RWPE2 (cell line): ENCODE measurements at regions not wholly inside any gene's neighbourhood (a gene's known extent, or its start where the extent isn't known, plus 50 kb on each side); places are given as distances from the start of the nearest gene placed in this dataset.

ENCODE experiments used
- ATAC-seq: fragments of 200-7000 bp; cut with Tn5 transposase; 3 replicates; pipeline ENCODE4 v1.9.1; 2021; ENCODE audit warnings: low read depth
- DNase-seq: peaks from one replicate; pipeline ENCODE4 v3.0.0-alpha.2; 2020; ENCODE audit warnings: low spot score
- H3K27ac ChIP-seq: fragments of 450-650 bp; 2 replicates; pipeline ENCODE4 v1.5.1; 2017; ENCODE audit warnings: mild to moderate bottlenecking; ENCODE audit not compliant: poor library complexity, severe bottlenecking
- H3K27me3 ChIP-seq: fragments of 250-450 bp; sonication (Bioruptor Pico); 2 replicates; pipeline ENCODE4 v1.5.1; 2021; ENCODE audit warnings: mild to moderate bottlenecking, moderate library complexity; ENCODE audit not compliant: insufficient read depth, poor library complexity, severe bottlenecking
- H3K36me3 ChIP-seq: fragments of 250-450 bp; sonication (Bioruptor Pico); 2 replicates; pipeline ENCODE4 v1.5.1; 2020; ENCODE audit warnings: low read depth, mild to moderate bottlenecking, moderate library complexity
- H3K4me1 ChIP-seq: fragments of 250-450 bp; sonication (Bioruptor Pico); 2 replicates; pipeline ENCODE4 v1.5.1; 2021; ENCODE audit warnings: mild to moderate bottlenecking, moderate library complexity; ENCODE audit not compliant: insufficient read depth, poor library complexity, severe bottlenecking
- H3K4me3 ChIP-seq: fragments of 250-450 bp; sonication (Bioruptor Pico); 2 replicates; pipeline ENCODE4 v1.5.1; 2021; ENCODE audit warnings: mild to moderate bottlenecking, moderate library complexity; ENCODE audit not compliant: severe bottlenecking
- H3K9me3 ChIP-seq: fragments of 250-450 bp; sonication (Bioruptor Pico); 2 replicates; pipeline ENCODE4 v1.5.1; 2021; ENCODE audit warnings: mild to moderate bottlenecking, moderate library complexity; ENCODE audit not compliant: severe bottlenecking
- TF ChIP-seq, protein P1 (sequence below): fragments of 450-650 bp; IDR thresholded peaks from one replicate; pipeline ENCODE4 v1.5.1; 2017; ENCODE audit warnings: mild to moderate bottlenecking, moderate library complexity; ENCODE audit not compliant: poor library complexity, severe bottlenecking

DNA sequence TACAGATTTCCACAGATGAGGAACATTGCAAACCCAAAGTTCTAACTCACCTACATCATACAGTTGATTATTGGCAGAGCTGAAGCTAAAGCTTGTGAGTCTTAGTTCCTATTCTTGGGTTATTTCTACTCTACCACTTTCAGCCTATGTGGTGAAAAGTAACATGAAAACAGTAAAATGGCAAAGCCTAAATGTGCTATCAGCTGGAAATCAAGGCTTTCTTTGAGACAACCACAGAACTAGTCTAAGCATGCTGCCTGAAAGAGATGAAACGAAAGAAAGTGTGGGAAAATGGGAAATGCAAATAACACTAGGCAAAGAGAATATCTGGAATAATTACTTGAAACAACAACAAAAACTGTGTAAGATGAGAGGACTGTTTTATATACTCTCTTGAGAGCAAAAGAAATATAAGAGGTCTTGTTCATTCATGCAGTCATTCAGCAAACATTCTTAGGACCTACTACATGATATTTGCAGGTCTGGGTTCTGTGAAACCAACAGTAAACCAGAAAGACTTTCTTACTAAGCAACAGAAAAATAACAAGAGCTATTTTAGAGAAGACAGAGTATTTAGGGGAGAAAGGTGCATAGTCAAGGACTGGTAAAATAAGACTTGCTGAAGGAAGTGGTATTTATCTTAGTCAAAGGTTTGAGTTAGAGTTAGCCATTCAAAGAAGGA lies 437.1 kb downstream of the HTR7 start:
- no peak for ATAC-seq

DNA sequence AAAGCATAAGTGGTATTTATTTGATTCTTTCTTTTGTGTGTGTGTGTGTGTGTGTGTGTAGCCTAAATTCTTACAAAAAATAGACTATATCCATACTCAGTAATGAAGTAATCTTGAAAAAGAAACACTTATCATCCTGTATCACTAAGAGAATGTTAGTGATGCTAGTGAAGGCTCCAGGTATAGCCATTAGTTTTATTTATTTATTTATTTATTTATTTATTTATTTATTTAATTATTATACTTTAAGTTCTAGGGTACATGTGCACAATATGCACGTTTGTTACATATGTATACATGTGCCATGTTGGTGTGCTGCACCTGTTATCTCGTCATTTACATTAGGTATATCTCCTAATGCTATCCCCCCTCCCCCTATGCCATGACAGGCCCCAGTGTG lies 436.0 kb downstream of the HTR7 start:
- H3K4me1 ChIP-seq: peaks cover 40% of the 10 kb centered on the region
- TF ChIP-seq, protein P1, sequence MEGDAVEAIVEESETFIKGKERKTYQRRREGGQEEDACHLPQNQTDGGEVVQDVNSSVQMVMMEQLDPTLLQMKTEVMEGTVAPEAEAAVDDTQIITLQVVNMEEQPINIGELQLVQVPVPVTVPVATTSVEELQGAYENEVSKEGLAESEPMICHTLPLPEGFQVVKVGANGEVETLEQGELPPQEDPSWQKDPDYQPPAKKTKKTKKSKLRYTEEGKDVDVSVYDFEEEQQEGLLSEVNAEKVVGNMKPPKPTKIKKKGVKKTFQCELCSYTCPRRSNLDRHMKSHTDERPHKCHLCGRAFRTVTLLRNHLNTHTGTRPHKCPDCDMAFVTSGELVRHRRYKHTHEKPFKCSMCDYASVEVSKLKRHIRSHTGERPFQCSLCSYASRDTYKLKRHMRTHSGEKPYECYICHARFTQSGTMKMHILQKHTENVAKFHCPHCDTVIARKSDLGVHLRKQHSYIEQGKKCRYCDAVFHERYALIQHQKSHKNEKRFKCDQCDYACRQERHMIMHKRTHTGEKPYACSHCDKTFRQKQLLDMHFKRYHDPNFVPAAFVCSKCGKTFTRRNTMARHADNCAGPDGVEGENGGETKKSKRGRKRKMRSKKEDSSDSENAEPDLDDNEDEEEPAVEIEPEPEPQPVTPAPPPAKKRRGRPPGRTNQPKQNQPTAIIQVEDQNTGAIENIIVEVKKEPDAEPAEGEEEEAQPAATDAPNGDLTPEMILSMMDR: no peak
- H3K27ac ChIP-seq: no peak overlapping the region
- H3K36me3 ChIP-seq: no peaks in the 10 kb centered on the region
- H3K9me3 ChIP-seq: no peaks in the 10 kb centered on the region
- H3K27me3 ChIP-seq: no peaks in the 10 kb centered on the region
- no peak overlapping the region for H3K4me3 ChIP-seq
- no peak for ATAC-seq
- no peak for DNase-seq

More for the DNA sequence above, 437.1 kb downstream of the HTR7 start:
- Histone ChIP-seq H3K27ac (peak overlapping the region; percentile 85), H3K9me3 (no peaks in the 10 kb centered on the region), H3K27me3 (no peaks in the 10 kb centered on the region), H3K4me3 (no peak overlapping the region), H3K4me1 (peaks cover 42% of the 10 kb centered on the region), H3K36me3 (no peaks in the 10 kb centered on the region)
- DNase-seq: no peak
- TF ChIP-seq, protein P1: no peak

DNA sequence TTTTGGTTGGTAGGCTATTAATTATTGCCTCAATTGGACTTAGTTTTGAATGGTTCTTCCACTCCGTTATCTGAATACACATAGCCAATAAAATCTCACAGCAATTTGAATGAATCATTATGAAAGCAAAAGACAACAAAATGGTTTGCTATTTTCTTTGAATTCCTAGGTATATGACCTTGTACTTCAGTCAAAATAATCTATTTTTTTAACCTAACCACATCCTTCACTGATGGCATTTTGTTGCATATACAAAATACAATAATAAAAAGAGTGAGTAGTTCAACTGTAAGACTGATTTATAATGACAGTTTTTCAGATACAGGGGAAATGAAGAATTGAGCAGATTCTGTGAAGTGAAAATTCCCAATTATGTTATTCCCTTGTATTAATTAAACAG lies 433.1 kb downstream of the HTR7 start:
- H3K4me3 ChIP-seq: no peak overlapping the region
- H3K27me3 ChIP-seq: no peaks in the 10 kb centered on the region
- DNase-seq (no peak), ATAC-seq (no peak)
- no peak overlapping the region for H3K27ac ChIP-seq
- TF ChIP-seq, protein P1: no peak
- H3K9me3 ChIP-seq: no peaks in the 10 kb centered on the region
- H3K4me1 ChIP-seq: peaks cover 13% of the 10 kb centered on the region
- H3K36me3 ChIP-seq: no peaks in the 10 kb centered on the region

DNA sequence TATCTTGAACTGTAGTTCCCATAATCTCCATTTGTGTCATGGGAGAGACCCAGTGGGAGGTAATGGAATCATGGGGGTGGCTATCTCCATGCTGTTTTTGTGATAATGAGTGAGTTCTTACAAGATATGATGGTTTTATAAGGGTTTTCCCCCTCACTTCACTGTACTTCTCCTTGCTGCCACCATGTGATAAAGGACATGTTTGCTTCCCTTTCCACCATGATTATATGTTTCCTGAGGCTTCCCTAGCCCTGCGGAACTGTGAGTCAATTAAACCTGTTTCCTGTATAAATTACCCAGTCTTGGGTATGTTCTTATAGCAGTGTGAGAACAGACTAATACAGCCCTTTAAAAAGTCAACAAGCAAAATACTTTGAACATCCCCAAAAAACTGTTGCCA lies 427.7 kb downstream of the HTR7 start:
- H3K4me3 ChIP-seq: no peak overlapping the region
- no peaks in the 10 kb centered on the region for H3K27me3 ChIP-seq

DNA sequence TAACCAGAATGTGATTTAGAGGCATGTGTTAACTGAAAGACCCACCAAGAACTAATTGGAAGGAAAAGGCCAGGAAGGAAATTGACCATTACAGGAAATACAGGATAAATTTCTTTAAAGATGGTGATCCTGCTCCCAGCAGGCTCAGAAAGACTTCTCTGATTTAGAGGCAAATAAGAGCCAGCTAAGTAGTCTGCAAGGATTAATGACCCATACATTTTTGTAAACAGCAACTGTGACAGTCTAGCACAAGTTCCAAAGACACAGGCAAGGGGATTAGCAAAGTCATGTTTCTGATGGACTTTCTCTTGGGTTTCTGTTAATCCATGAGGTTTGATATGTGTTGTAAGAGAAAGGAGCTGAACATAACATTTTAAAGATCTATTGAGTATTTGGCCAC lies 425.0 kb downstream of the HTR7 start:
- ATAC-seq: no peak
- no peaks in the 10 kb centered on the region for H3K36me3 ChIP-seq
- no peak overlapping the region for H3K4me3 ChIP-seq
- no peak overlapping the region for H3K27ac ChIP-seq
- no peak for DNase-seq
- TF ChIP-seq, protein P1: no peak
- H3K4me1 ChIP-seq: no peaks in the 10 kb centered on the region
- no peaks in the 10 kb centered on the region for H3K9me3 ChIP-seq
- no peaks in the 10 kb centered on the region for H3K27me3 ChIP-seq

More for the DNA sequence above, 427.7 kb downstream of the HTR7 start:
- no peaks in the 10 kb centered on the region for H3K9me3 ChIP-seq
- no peaks in the 10 kb centered on the region for H3K4me1 ChIP-seq
- H3K36me3 ChIP-seq: no peaks in the 10 kb centered on the region
- DNase-seq (no peak), ATAC-seq (no peak)
- TF ChIP-seq, protein P1: no peak
- H3K27ac ChIP-seq: no peak overlapping the region
